ENCODE measurements at regions not wholly inside any gene's neighbourhood (a gene's known extent, or its start where the extent isn't known, plus 50 kb on each side); places are given as distances from the start of the nearest gene placed in this dataset.
"Not testable (repeated sequence)": the region's sequence is repeated elsewhere in the genome, so short reads cannot be mapped to it uniquely, and the experiment has no call there.

DNA sequence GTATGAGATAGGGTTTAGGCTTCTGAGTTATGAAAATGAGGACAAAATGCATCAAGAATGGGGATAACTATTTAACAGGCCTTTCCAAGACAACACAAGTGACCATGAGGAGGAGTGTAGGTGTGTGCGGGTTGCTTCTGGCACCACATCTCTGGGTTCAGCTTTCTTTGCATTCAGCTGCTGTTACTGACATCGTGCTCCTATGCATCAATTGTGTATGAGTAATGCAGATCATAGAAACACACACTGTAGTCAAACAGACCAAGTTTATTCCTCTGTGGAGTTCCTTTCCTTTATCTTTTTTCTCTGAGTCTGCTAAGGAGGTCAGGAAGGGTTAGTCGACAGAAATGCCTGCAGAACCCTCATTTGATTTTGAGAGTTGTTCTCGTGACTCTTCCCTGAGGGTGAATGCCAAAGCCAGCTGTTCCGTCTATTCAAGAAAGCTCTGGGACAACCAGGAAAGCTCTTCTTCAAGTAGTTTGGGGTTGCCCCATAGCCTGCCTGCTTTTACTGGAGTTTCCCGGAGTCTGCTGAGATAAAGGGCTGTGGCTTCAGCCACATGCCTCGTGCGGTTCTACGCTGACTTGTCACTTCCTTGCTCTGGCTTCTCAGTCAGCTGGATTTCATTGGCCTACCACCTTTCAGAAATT, 136.7 kb upstream of the TLE3 start:
- Histone ChIP-seq H3K27me3 (ENCODE audit: control insufficient read depth, low read length) (no peaks in the 10 kb centered on the region), H4K20me1 (ENCODE audit: control insufficient read depth, insufficient read depth, low read depth, low read length) (no peaks in the 10 kb centered on the region), H3K36me3 (ENCODE audit: control insufficient read depth, low read length) (no peaks in the 10 kb centered on the region), H3K4me2 (ENCODE audit: low read length) (no peak overlapping the region), H3K4me1 (ENCODE audit: control insufficient read depth, low read length) (no peaks in the 10 kb centered on the region), H3K9me2 (replicated peaks; ENCODE audit: control insufficient read depth, low read length) (no peaks in the 10 kb centered on the region), H3K79me2 (ENCODE audit: control insufficient read depth, low read length) (no peaks in the 10 kb centered on the region), H3K27ac (ENCODE audit: low read depth, low read length) (no peak overlapping the region), H3K4me3 (ENCODE audit: low read length) (no peak overlapping the region), H3K9me3 (ENCODE audit: control insufficient read depth, insufficient read depth, low read length) (peaks cover 3% of the 10 kb centered on the region; the same call in 1 of the 2 replicates), H3F3A (ENCODE audit: control insufficient read depth, insufficient read depth) (no peaks in the 10 kb centered on the region)
- TF ChIP-seq, protein P1, sequence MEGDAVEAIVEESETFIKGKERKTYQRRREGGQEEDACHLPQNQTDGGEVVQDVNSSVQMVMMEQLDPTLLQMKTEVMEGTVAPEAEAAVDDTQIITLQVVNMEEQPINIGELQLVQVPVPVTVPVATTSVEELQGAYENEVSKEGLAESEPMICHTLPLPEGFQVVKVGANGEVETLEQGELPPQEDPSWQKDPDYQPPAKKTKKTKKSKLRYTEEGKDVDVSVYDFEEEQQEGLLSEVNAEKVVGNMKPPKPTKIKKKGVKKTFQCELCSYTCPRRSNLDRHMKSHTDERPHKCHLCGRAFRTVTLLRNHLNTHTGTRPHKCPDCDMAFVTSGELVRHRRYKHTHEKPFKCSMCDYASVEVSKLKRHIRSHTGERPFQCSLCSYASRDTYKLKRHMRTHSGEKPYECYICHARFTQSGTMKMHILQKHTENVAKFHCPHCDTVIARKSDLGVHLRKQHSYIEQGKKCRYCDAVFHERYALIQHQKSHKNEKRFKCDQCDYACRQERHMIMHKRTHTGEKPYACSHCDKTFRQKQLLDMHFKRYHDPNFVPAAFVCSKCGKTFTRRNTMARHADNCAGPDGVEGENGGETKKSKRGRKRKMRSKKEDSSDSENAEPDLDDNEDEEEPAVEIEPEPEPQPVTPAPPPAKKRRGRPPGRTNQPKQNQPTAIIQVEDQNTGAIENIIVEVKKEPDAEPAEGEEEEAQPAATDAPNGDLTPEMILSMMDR (IDR thresholded peaks at IDR 0.05; ENCODE audit: low read depth, low read length, poor library complexity, severe bottlenecking), result no peak
- TF ChIP-seq EZH2phosphoT487 (IDR thresholded peaks at IDR 0.05; ENCODE audit: borderline replicate concordance, low read length), result no peak

DNA sequence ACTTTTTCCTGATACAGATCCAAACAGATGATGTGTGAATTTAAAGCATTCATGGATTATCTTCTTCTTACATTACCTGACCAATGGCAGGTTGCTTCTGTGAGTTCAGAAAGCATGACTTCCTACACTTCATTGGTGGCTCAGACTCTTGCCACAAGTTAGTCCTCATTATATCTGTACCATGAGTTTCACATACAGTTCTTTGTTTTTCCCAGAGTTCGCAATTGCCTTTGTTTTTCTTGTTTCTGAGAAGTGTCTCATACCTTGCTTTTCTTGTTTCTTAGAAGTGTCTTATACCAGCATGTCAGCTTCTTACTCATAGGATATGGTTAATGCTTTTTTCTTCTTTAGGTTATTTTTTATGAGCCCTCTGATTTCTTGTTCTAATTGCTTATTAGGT, 133.8 kb upstream of the TLE3 start:
- peaks cover 3% of the 10 kb centered on the region; the same call in 1 of the 2 replicates for H3K9me3 ChIP-seq (ENCODE audit: control insufficient read depth, insufficient read depth, low read length)
- no peaks in the 10 kb centered on the region for H3K27me3 ChIP-seq (ENCODE audit: control insufficient read depth, low read length)
- no peaks in the 10 kb centered on the region for H3K79me2 ChIP-seq (ENCODE audit: control insufficient read depth, low read length)
- H3K4me1 ChIP-seq (ENCODE audit: control insufficient read depth, low read length), result no peaks in the 10 kb centered on the region
- TF ChIP-seq EZH2phosphoT487 (IDR thresholded peaks at IDR 0.05; ENCODE audit: borderline replicate concordance, low read length), result no peak
- TF ChIP-seq, protein P1 (IDR thresholded peaks at IDR 0.05; ENCODE audit: low read depth, low read length, poor library complexity, severe bottlenecking), result no peak
- no peak overlapping the region for H3K27ac ChIP-seq (ENCODE audit: low read depth, low read length)
- H3F3A ChIP-seq (ENCODE audit: control insufficient read depth, insufficient read depth), result no peaks in the 10 kb centered on the region
- no peaks in the 10 kb centered on the region for H3K9me2 ChIP-seq (replicated peaks; ENCODE audit: control insufficient read depth, low read length)
- H3K4me3 ChIP-seq (ENCODE audit: low read length), result no peak overlapping the region
- H3K4me2 ChIP-seq (ENCODE audit: low read length), result no peak overlapping the region
- H3K36me3 ChIP-seq (ENCODE audit: control insufficient read depth, low read length), result no peaks in the 10 kb centered on the region
- no peaks in the 10 kb centered on the region for H4K20me1 ChIP-seq (ENCODE audit: control insufficient read depth, insufficient read depth, low read depth, low read length)

DNA sequence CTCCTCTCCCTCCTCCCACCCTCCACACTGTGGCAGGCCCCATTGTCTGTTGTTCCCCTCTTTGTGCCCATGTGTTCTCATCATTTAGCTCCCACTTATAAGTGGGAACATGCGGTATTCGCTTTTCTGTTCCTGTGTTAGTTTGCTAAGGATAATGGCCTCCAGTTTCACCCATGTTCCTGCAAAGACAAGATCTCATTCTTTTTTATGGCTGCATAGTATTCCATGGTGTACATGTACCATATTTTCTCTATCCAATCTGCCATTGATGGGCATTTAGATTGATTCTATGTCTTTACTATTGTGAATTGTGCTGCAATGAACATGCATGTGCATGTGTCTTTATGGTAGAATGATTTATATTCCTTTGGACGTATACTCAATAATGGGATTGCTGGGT, 130.2 kb upstream of the TLE3 start:
- H3K36me3 ChIP-seq (ENCODE audit: control insufficient read depth, low read length); H3F3A ChIP-seq (ENCODE audit: control insufficient read depth, insufficient read depth); H3K79me2 ChIP-seq (ENCODE audit: control insufficient read depth, low read length); H3K4me1 ChIP-seq (ENCODE audit: control insufficient read depth, low read length); H3K27ac ChIP-seq (ENCODE audit: low read depth, low read length); H3K9me2 ChIP-seq (replicated peaks; ENCODE audit: control insufficient read depth, low read length); H3K9me3 ChIP-seq (ENCODE audit: control insufficient read depth, insufficient read depth, low read length); H3K27me3 ChIP-seq (ENCODE audit: control insufficient read depth, low read length); H4K20me1 ChIP-seq (ENCODE audit: control insufficient read depth, insufficient read depth, low read depth, low read length); H3K4me3 ChIP-seq (ENCODE audit: low read length); H3K4me2 ChIP-seq (ENCODE audit: low read length): not testable (repeated sequence)

DNA sequence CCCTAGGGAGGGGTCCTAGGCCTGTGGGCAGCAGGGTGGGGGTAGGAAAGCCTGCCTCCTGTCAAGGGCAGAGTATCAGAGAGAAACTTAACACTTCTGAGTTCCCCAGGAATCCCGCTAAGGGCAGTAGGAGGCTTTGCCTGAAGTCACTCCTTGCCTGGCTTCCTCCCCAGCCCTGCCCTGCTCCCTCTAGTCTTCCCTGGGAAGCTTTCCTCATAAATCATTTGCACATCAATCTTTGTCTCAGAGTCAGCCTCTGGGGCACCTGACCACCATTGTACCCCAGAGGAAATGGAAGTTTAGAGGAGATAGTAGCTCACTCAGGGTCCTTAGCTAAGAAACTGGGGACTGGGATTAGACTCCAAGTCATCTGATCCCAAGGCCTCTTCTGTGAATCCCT, 129.4 kb upstream of the TLE3 start:
- TF ChIP-seq EZH2phosphoT487 (IDR thresholded peaks at IDR 0.05; ENCODE audit: borderline replicate concordance, low read length), result no peak
- TF ChIP-seq, protein P1 (IDR thresholded peaks at IDR 0.05; ENCODE audit: low read depth, low read length, poor library complexity, severe bottlenecking), result no peak
- no peak overlapping the region for H3K27ac ChIP-seq (ENCODE audit: low read depth, low read length)
- H3F3A ChIP-seq (ENCODE audit: control insufficient read depth, insufficient read depth), result no peaks in the 10 kb centered on the region

More for the DNA sequence above, 129.4 kb upstream of the TLE3 start:
- no peaks in the 10 kb centered on the region for H3K9me2 ChIP-seq (replicated peaks; ENCODE audit: control insufficient read depth, low read length)
- H3K27me3 ChIP-seq (ENCODE audit: control insufficient read depth, low read length), result no peaks in the 10 kb centered on the region; the same call in 1 of the 2 replicates
- H3K4me2 ChIP-seq (ENCODE audit: low read length), result no peak overlapping the region
- H4K20me1 ChIP-seq (ENCODE audit: control insufficient read depth, insufficient read depth, low read depth, low read length), result no peaks in the 10 kb centered on the region
- no peaks in the 10 kb centered on the region for H3K4me1 ChIP-seq (ENCODE audit: control insufficient read depth, low read length)
- H3K79me2 ChIP-seq (ENCODE audit: control insufficient read depth, low read length), result no peaks in the 10 kb centered on the region
- no peaks in the 10 kb centered on the region for H3K36me3 ChIP-seq (ENCODE audit: control insufficient read depth, low read length)
- H3K4me3 ChIP-seq (ENCODE audit: low read length), result no peak overlapping the region
- H3K9me3 ChIP-seq (ENCODE audit: control insufficient read depth, insufficient read depth, low read length), result peaks cover 3% of the 10 kb centered on the region; the same call in 1 of the 2 replicates
